Transverse colon (tissue), 4 donors: ENCODE measurements at regions not wholly inside any gene's neighbourhood (a gene's known extent, or its start where the extent isn't known, plus 50 kb on each side); places are given as distances from the start of the nearest gene placed in this dataset.
"Not testable (repeated sequence)": the region's sequence is repeated elsewhere in the genome, so short reads cannot be mapped to it uniquely, and the experiment has no call there.

ENCODE experiments used
- EP300 ChIP-seq: sonication (generic); formaldehyde crosslinking; IDR thresholded peaks from one replicate; pipeline ENCODE4 v1.6.1; 2017; ENCODE audit warnings: antibody characterized with exemption, low read depth
- POLR2A ChIP-seq: fragments of 450-650 bp; IDR thresholded peaks from one replicate; pipeline ENCODE4 v1.6.1; 2016; ENCODE audit warnings: antibody characterized with exemption, mild to moderate bottlenecking, moderate library complexity
- POLR2AphosphoS5 ChIP-seq, 3 donors: sonication (generic); formaldehyde crosslinking; IDR thresholded peaks; one replicate each; pipeline ENCODE4 v1.6.1; 2016; ENCODE audit warnings: antibody characterized with exemption in 3 of 3
- TF ChIP-seq, protein P1 (sequence below), 5 experiments: fragments of 200-600 bp in 3 of 5; fragments of 450-650 bp in 2 of 5; sonication (generic) in 3 of 5; IDR thresholded peaks; 1 replicate in 2 of 5; 2 replicates in 3 of 5; pipeline ENCODE4 v1.5.1; 2016 to 2017; ENCODE audit warnings: antibody characterized with exemption in 5 of 5, inconsistent platforms in 3 of 5, mild to moderate bottlenecking in 2 of 5, moderate library complexity in 1 of 5

DNA sequence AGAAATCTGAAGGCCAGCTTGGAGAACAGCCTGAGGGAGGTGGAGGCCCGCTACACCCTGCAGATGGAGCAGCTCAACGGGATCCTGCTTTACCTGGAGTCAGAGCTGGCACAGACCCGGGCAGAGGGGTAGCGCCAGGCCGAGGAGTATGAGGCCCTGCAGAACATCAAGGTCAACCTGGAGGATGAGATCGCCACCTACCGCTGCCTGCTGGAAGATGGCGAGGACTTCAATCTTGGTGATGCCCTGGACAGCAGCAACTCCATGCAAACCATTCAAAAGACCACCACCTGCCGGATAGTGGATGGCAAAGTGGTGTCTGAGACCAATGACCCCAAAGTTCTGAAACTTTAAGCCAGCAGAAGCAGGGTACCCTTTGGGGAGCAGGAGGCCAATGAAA is 318.4 kb downstream of the ZFHX3 start:
- not testable (repeated sequence) for TF ChIP-seq POLR2A; POLR2AphosphoS5 (IDR thresholded peaks at IDR 0.05); EP300
- TF ChIP-seq, protein P1, sequence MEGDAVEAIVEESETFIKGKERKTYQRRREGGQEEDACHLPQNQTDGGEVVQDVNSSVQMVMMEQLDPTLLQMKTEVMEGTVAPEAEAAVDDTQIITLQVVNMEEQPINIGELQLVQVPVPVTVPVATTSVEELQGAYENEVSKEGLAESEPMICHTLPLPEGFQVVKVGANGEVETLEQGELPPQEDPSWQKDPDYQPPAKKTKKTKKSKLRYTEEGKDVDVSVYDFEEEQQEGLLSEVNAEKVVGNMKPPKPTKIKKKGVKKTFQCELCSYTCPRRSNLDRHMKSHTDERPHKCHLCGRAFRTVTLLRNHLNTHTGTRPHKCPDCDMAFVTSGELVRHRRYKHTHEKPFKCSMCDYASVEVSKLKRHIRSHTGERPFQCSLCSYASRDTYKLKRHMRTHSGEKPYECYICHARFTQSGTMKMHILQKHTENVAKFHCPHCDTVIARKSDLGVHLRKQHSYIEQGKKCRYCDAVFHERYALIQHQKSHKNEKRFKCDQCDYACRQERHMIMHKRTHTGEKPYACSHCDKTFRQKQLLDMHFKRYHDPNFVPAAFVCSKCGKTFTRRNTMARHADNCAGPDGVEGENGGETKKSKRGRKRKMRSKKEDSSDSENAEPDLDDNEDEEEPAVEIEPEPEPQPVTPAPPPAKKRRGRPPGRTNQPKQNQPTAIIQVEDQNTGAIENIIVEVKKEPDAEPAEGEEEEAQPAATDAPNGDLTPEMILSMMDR (IDR thresholded peaks at IDR 0.05): not testable (repeated sequence)
